ENCODE measurements at regions not wholly inside any gene's neighbourhood (a gene's known extent, or its start where the extent isn't known, plus 50 kb on each side); places are given as distances from the start of the nearest gene placed in this dataset.

DNA sequence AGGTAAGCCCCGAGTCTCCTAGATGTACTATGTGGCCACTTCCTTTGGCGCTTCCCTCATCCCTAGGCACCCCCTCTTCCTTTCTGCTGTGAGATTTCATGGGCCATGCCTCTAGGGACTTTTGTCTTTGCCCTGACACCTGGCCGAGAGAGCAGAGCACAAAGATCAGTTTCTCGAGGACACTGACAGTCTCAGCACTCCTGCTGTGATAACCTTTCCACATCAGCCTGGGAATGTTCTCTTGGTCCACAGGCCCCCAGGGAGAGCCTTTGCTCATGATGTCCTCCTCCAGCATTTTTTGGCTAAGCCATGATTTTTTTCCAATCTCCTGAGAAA lies 127.0 kb upstream of the CPEB4 start:
- TF ChIP-seq GATA3 (IDR thresholded peaks at IDR 0.05; ENCODE audit: low read depth, low read length), result no peak
- no peak for TF ChIP-seq GATA2 (IDR thresholded peaks at IDR 0.05; ENCODE audit: low read depth, low read length)
